GM12878 (cell line): ENCODE measurements at regions not wholly inside any gene's neighbourhood (a gene's known extent, or its start where the extent isn't known, plus 50 kb on each side); places are given as distances from the start of the nearest gene placed in this dataset.
A peak's percentile ranks its signal among the peaks of the same experiment; 100 is the strongest.

Experiments
- ATAC-seq: fragments of 200-7000 bp; cut with Tn5 transposase; 3 replicates; pipeline ENCODE4 v1.9.1; 2020; ENCODE audit warnings: mild to moderate bottlenecking, moderate library complexity
- BruUV-seq: library from RNA; stranded (reverse); fragments of 400-500 nt; replicated peaks from 2 replicates; lab custom pipeline; 2021; lab: Mats Ljungman, UMichigan
- CTCF ChIA-PET: fragments of 300-600 bp; sonication (Branson Sonifier 250); formaldehyde crosslinking; extraction: SDS; loops from one replicate; lab custom pipeline; 2021; ENCODE audit warnings: inconsistent platforms; lab: Yijun Ruan, JAX
- POLR2A ChIA-PET: fragments of 350-600 bp; formaldehyde crosslinking; extraction: SDS; loops from one replicate; lab custom pipeline; 2021; ENCODE audit warnings: inconsistent platforms; lab: Charles Lee
- RAD21 ChIA-PET: fragments of 300-600 bp; sonication (Branson Sonifier 250); formaldehyde crosslinking; loops from one replicate; lab custom pipeline; 2023; ENCODE audit warnings: antibody characterized with exemption; ENCODE audit not compliant: unreplicated experiment; lab: Charles Lee
- SMC1A ChIA-PET: fragments of 300-600 bp; sonication (Branson Sonifier 250); formaldehyde crosslinking; loops from one replicate; lab custom pipeline; 2023; ENCODE audit not compliant: unreplicated experiment, uncharacterized antibody; lab: Charles Lee
- DNase-seq: peaks from one replicate; pipeline ENCODE4 v3.0.0-alpha.2; 2011; ENCODE audit warnings: low read depth, low spot score
- FAIRE-seq: peaks from 3 replicates; lab custom pipeline; 2011; peaks lifted over from hg19 to GRCh38; lab: Jason Lieb, UNC
- H2AFZ ChIP-seq: 2 replicates; pipeline ENCODE4 v1.6.0; 2011; ENCODE audit warnings: low read depth, low read length, control low read depth; ENCODE audit not compliant: control insufficient read depth
- H3K27ac ChIP-seq: 2 replicates; pipeline ENCODE4 v1.5.1; 2011; ENCODE audit warnings: control low read depth; ENCODE audit not compliant: control insufficient read depth, insufficient read depth
- H3K27me3 ChIP-seq, 2 experiments: replicated peaks in 1 of 2; 2 replicates each; pipeline versions ENCODE4 v1.6.0 to v1.6.1; 2011; ENCODE audit warnings: low read length in 1 of 2; ENCODE audit not compliant: control insufficient read depth in 2 of 2, insufficient read depth in 2 of 2
- H3K36me3 ChIP-seq, 2 experiments: 2 replicates each; pipeline ENCODE4 v1.5.1; 2011; ENCODE audit warnings: low read length in 1 of 2; ENCODE audit not compliant: control insufficient read depth in 2 of 2, insufficient read depth in 2 of 2
- H3K4me1 ChIP-seq: 2 replicates; pipeline ENCODE4 v1.6.1; 2011; ENCODE audit warnings: mild to moderate bottlenecking, low read length, moderate library complexity, mixed read lengths; ENCODE audit not compliant: control insufficient read depth, insufficient read depth
- H3K4me2 ChIP-seq: 2 replicates; pipeline ENCODE4 v1.6.0; 2011; ENCODE audit warnings: control low read depth; ENCODE audit not compliant: control insufficient read depth, insufficient read depth
- H3K4me3 ChIP-seq: fragments of 200-600 bp; sonication (generic); 2 replicates; pipeline ENCODE4 v1.5.1; 2016
- H3K79me2 ChIP-seq: 2 replicates; pipeline ENCODE4 v1.6.0; 2011; ENCODE audit warnings: low read length; ENCODE audit not compliant: control insufficient read depth, insufficient read depth
- H3K9ac ChIP-seq: 2 replicates; pipeline ENCODE4 v1.8.0; 2011; ENCODE audit warnings: low read length, control low read depth, mixed read lengths; ENCODE audit not compliant: control insufficient read depth, insufficient read depth
- H3K9me3 ChIP-seq: replicated peaks from 3 replicates; pipeline ENCODE4 v1.5.1; 2011; ENCODE audit warnings: mild to moderate bottlenecking, low read length; ENCODE audit not compliant: control insufficient read depth, insufficient read depth
- H4K20me1 ChIP-seq: 2 replicates; pipeline ENCODE4 v1.6.0; 2011; ENCODE audit not compliant: control insufficient read depth, insufficient read depth
- CHD2 ChIP-seq: IDR thresholded peaks from 2 replicates; pipeline ENCODE4 v1.6.1; 2011; ENCODE audit warnings: low read depth, low read length, improper control_type of control experiment, borderline replicate concordance
- HCFC1 ChIP-seq: fragments of 150-350 bp; IDR thresholded peaks from 2 replicates; pipeline ENCODE4 v1.6.1; 2014; ENCODE audit warnings: low read length
- KAT2A ChIP-seq: conservative IDR thresholded peaks from 2 replicates; pipeline ENCODE4 v1.6.1; 2011; ENCODE audit warnings: low read depth, low read length; ENCODE audit not compliant: control insufficient read depth
- MLLT1 ChIP-seq: fragments of 450-650 bp; IDR thresholded peaks from 2 replicates; pipeline ENCODE4 v1.6.1; 2016; ENCODE audit warnings: mild to moderate bottlenecking
- MTA2 ChIP-seq: fragments of 450-650 bp; IDR thresholded peaks from 2 replicates; pipeline ENCODE4 v1.6.1; 2016; ENCODE audit warnings: low read depth, mild to moderate bottlenecking, moderate library complexity
- POLR2A ChIP-seq: IDR thresholded peaks from 2 replicates; pipeline ENCODE4 v1.6.1; 2011; ENCODE audit warnings: low read depth, mild to moderate bottlenecking, low read length
- RAD21 ChIP-seq: IDR thresholded peaks from 2 replicates; pipeline ENCODE4 v1.6.1; 2011; ENCODE audit warnings: mild to moderate bottlenecking, low read depth, low read length, moderate library complexity; ENCODE audit not compliant: insufficient read depth
- STAT1 ChIP-seq: fragments of 450-650 bp; conservative IDR thresholded peaks from 2 replicates; pipeline ENCODE4 v1.6.1; 2014; ENCODE audit warnings: antibody characterized with exemption, mild to moderate bottlenecking
- SUPT20H ChIP-seq: IDR thresholded peaks from 2 replicates; pipeline ENCODE4 v1.6.1; 2011; ENCODE audit warnings: low read depth, mild to moderate bottlenecking, low read length, moderate library complexity, borderline replicate concordance; ENCODE audit not compliant: control insufficient read depth
- ZNF622 ChIP-seq: fragments of 450-650 bp; IDR thresholded peaks from 2 replicates; pipeline ENCODE4 v1.6.1; 2017; ENCODE audit warnings: mild to moderate bottlenecking, inconsistent platforms
- WGBS: methylation state at CpG from one replicate; pipeline ENCODE4 v1.1.6; 2016; ENCODE audit warnings: low lambda C conversion rate; ENCODE audit not compliant: insufficient replicate concordance, insufficient coverage; ENCODE audit errors: missing lambda C conversion rate; 5-methylcytosine and 5-hydroxymethylcytosine counted together
- in situ Hi-C: fragments of 300-500 bp; cut with MboI; formaldehyde crosslinking; loops from 9 replicates; pipeline ENCODE4 v1.14.3; 2018; ENCODE audit warnings: mixed read lengths
- intact Hi-C: fragments of 100-400 bp; cut with micrococcal nuclease; formaldehyde crosslinking; loops from one replicate; pipeline ENCODE4 v1.14.2; 2022; ENCODE audit not compliant: unreplicated experiment

DNA sequence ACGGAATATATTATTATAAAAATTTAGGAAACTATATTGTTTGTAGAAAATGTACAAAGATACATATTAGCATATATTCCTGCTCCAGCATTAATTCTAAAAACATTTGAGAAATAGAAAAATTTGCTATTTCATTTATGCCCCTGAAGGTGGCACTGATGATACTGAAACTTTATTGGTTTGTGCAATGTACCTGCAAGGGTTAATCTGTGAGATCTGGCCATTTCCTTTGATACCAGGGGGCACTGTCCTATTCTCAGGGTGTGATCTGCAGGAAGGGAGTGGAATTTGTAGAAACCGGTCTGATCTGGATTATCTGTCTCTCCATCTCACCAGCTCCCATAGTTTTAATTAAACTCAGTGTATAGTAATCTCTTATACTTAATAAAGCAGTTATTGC lies 625.1 kb upstream of the IMPG1 start:
- Histone ChIP-seq H3K4me1 (no peaks in the 10 kb centered on the region), H3K4me2 (no peak overlapping the region), H3K9me3 (no peaks in the 10 kb centered on the region), H3K27ac (no peak overlapping the region), H3K36me3 (no peaks in the 10 kb centered on the region), H3K4me3 (no peak overlapping the region), H4K20me1 (no peaks in the 10 kb centered on the region), H3K9ac (no peak overlapping the region), H2AFZ (no peak overlapping the region), H3K27me3 (no peaks in the 10 kb centered on the region), H3K79me2 (no peaks in the 10 kb centered on the region)
- in situ Hi-C loops (no loop called here), intact Hi-C loops (loop anchor here (5.0 kb wide), 1 partner anchor 760 kb away; no protein-coding TSS in a partner anchor)
- ChIA-PET SMC1A (no interaction called here), CTCF (interaction anchor here (1.1 to 1.2 kb wide), 2 partner anchors 16 to 163 kb away, joined by 3 read pairs; no protein-coding TSS in a partner anchor), RAD21 (interaction anchor here (1.2 kb wide), 1 partner anchor 163 kb away, joined by 3 read pairs; no protein-coding TSS in a partner anchor), POLR2A (no interaction called here)
- DNase-seq (no peak), ATAC-seq (no peak), FAIRE-seq (no peak)
- WGBS: 3% methylated on average over 2 of the region's 2 CpGs
- no TSS peak for BruUV-seq
- TF ChIP-seq MLLT1 (no peak), RAD21 (0 out of 2 replicates have a peak, but pooled peaks have one; percentile 8)

DNA sequence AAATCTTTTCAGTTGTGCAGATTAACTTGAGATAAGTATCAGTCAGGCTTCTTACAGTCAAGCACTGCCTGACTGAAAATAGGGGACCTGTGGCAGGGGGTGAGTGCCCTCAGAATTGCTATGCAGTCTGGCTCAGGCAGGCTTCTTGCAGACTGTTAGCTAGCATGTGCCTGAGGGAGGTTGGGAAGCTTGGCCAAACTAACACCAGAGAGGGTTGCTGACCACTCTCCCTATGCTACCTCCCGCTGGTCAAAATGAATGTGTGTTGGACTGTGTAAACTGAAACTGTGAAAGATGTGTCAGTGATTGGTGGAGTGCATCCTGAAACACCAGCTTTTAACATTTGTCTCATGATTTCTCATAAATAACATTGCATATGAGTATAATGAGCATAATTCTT lies 622.3 kb upstream of the IMPG1 start:
- intact Hi-C loops: loop anchor here (5.0 kb wide), 1 partner anchor 763 kb away; no protein-coding TSS in a partner anchor
- no peak overlapping the region for H2AFZ ChIP-seq
- H3K27me3 ChIP-seq: no peaks in the 10 kb centered on the region
- POLR2A ChIA-PET: no interaction called here
- no peak for DNase-seq
- no peaks in the 10 kb centered on the region for H3K4me1 ChIP-seq
- TF ChIP-seq STAT1 (no peak), ZNF622 (no peak), SUPT20H (no peak), POLR2A (no peak), MTA2 (no peak), KAT2A (no peak), HCFC1 (no peak), CHD2 (no peak)
- TF ChIP-seq, all 136 proteins: peak for 0
- H3K4me3 ChIP-seq: no peak overlapping the region
- no TSS peak for BruUV-seq
- ATAC-seq (no peak), FAIRE-seq (no peak)
- H3K4me2 ChIP-seq: no peak overlapping the region
- WGBS: 67% methylated on average over 1 of the region's 1 CpG
- H3K27ac ChIP-seq: no peak overlapping the region
- ChIA-PET CTCF (no interaction called here), RAD21 (no interaction called here), SMC1A (no interaction called here)
- H3K36me3 ChIP-seq: no peaks in the 10 kb centered on the region
- no peaks in the 10 kb centered on the region for H3K9me3 ChIP-seq
- no peak overlapping the region for H3K9ac ChIP-seq
- H4K20me1 ChIP-seq: no peaks in the 10 kb centered on the region
- no peaks in the 10 kb centered on the region for H3K79me2 ChIP-seq
- in situ Hi-C loops: no loop called here
